GM19035 (cell line): ENCODE measurements at regions not wholly inside any gene's neighbourhood (a gene's known extent, or its start where the extent isn't known, plus 50 kb on each side); places are given as distances from the start of the nearest gene placed in this dataset.

Experiments used
- ATAC-seq: cut with Tn5 transposase; IDR thresholded peaks from one replicate; pipeline ENCODE4 v1.9.1; 2021; ENCODE audit not compliant: unreplicated experiment

DNA sequence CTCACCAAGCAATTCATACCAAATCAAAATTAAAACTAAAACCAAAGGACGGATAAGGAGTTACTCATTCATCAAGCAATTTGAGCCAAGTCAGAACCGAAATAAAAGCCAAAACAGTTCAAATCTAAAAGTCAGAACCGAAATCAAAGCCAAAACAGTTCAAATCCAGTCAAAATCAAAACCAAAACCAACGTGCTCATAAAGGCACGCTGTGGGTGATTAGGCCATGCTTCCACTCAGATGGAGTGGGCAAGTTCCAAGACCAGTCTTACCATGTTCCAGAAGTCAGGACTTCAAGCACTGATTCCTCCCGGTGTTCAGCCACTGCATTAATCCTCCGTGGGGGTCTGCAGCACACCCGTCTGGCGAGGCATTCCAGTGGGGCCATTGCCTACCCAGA, 409.3 kb downstream of the TGFB2 start:
- ATAC-seq: no peak

DNA sequence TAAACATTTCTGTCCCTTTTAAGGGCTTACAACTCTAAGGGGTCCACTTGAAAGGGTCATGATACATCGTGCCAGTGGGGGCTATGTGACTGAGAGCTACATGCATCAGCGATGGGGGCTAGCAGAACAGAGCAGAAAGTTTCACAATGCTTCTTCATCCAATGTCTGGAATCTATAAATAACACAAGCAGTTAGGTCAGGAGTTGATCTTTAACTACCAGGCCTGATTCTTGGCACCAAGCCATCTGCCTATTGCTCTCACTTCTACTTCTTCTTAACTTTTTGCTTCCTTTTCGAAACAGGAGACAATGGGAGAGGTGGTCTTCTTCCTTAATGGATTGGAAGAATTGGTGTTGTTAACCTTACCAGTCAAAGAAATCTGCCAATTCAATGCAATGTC, 410.0 kb downstream of the TGFB2 start:
- ATAC-seq: no peak

DNA sequence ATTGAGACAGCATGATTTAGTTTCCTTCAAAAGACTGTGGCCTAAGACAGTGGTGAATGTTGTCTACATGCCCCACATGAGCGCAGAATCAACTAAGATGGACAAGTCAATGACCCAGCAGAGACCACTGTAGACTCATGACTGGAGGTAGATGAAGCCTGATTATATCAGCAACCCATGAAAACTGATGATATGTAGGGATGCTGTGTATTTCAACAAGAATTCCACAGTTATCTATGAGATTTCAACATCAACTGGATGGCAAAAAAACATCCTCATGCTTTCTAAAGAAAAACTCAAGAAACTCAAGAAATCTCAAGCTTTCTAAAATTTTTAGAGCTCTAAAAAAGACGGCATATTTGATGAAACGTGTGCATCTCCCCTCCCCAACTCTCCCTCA, 413.9 kb upstream of the LYPLAL1 start:
- no peak for ATAC-seq

DNA sequence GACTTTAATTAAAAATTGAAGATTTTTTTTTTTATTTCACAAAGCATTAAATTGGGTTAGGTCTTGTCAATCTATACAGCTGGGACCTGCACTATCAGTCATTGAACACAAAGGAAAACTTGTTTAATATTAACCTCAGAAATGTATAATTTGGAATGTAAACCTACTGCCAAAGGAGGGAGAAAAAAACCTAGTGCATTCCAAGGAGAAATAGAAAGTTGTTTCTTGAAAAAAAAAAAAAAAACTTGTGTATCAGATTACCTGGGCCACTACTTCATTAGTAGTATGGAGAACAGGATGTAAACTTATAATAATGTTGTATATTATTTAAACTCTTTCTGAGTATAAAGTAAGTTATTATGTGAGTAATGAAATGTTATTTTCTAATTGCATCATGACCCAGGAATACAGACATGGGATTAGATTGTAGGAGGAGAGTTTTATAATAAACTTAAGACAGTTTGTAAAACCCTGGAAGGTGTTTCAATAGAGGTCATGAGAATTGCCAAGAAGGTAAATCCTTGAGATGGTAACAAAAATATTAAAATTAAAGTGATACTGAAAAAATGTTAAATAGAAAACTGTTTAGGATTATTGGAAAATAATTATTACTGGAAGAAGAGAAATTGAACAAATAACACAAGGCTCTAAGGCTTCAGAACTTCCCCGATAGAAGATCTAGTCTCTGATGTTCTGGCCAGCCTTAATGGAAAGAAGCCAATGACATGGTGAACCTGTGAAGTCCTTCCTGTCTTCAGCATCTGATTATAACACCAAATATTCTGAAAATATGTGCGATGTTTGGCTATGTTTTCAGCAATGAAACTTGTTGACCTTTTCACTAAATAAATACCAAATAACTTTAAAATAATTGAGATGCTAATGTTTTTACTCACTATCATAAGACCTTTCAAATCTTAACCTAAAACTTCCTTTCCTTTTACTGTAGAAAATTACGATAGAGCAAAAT, 412.8 kb upstream of the LYPLAL1 start:
- no peak for ATAC-seq

DNA sequence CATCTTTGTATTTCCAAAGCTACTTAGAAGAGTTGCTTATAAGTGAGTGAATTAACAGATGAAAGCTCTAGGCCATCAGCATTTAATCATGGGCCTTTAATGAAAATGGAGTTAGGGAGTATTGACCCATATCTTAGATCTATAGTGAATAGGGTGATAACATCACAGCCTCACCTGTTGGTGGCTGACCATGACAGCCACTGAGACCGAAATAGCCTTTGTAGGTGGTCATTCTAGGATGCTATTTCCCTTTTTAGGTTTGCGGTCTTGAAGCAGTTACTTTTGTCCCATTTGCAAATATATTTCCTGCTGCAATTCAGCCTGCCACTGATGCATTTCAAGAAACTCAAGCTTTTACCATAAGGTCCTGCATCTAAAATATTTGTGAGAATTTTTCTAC, 410.1 kb upstream of the LYPLAL1 start:
- no peak for ATAC-seq

DNA sequence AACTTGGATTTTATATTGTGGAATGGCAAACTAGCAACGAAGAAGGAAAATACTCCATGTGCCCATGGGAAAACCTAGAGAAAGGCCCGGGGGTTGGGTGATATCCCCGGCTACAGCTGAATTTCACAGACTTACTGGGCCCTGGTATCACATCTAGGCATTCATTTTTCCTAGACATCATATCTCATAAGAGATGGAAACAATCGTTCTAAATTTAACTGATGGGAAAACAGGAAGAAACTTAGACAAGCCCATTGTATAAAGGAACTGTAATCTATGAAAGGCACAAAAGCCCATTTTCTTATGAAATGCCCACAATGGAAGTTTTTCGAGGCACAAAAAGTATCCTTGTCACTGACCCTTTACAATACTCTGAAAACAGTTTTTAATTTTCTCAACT, 407.9 kb upstream of the LYPLAL1 start:
- no peak for ATAC-seq

DNA sequence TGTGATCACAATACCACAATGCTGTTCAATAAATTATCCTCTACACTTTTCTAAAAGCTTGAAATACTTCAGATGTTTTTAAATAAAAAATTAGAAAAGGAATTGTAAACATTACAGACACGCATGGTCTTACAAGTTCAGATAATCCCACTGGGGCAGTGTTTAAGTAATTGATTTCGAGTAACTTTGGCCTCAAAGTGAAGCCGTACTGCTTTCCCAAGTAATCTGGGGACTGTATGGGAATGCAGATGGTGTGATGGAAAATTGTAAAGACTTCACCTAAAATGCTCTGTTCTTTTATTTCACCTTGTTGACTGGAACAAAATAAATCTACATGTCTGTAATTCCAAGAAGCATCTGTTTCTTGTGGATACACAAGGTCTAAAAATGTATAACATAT, 401.7 kb upstream of the LYPLAL1 start:
- ATAC-seq: no peak

DNA sequence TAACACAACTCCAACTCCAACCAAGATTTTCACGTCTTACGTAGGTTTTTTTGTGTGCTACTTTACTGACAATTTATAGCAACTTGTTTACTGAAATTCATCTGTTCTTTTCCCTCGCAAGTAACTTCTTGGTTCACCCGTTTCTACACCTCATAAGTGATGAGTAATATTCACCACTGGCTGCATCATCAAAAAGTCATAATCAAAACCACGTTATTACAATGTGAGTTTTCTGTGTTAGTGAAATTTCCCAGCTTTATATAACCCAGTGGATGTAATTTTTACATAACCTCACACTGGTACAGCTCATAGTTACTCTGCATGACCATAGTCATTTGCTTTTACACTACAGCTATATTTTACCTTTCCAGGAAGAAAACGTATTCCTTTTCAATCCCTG, 401.1 kb upstream of the LYPLAL1 start:
- no peak for ATAC-seq

DNA sequence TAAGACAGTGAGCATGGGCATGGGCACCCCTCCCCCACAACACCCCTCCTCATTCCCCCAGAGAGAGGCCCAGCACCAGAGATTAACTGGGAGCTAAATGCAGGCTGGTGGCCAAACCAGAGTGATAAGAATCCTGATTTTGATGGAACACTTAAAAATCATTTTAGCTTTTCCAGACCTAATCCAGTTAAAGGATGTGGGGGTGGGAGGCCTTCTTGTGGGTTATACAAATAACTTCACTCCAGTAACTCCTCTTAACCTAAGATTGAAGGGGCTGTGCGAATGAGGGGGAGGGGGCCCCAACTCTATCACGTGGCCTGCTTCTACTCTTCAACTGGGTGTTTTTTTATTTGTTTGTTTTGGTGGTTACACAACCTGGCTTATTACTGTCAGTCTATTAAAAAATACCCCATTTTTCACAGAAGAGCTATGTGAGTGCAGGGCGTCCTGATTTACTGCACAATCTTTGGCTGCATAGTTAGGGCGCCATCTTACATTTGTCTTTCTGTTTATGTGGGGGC, 398.1 kb upstream of the LYPLAL1 start:
- no peak for ATAC-seq

DNA sequence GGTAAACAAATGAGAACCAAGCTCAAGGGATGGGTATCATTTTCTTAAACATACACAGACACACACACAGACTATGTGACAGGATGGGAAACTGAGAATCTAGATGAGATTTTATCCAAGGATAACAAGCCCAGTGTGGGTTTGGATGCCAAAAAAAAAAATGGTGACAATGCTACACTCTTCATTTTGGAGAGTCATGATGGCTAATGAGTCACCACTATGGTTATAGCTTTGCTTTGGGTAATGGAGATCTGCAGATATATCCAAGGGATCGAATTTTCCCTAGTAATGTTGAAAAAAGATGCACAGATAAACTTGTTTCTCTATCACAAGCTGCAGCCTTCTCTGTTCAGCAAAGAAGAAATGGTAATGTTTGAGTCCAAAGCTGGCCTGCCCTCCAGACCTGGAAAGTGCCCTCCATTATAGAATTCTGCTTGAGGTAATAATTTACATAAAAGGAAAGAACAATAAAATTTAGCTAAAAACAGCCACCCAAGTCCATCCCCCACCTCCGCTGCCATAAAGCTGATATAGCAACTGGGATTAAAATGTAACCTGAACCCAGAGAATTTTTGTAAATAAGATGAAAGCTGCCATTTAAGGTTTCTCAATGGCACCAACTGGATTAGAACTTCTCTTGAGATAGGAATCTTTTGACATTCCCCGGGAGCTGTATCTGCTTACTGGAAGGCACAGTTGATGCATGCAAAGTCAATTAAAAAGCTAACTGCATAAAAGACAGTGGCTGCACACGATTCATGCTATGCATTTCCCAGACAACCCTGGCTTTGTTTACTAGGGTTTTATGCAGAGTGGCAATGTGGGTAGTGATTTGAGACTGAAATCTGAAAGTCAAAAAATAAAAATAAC, 395.2 kb upstream of the LYPLAL1 start:
- ATAC-seq: no peak

DNA sequence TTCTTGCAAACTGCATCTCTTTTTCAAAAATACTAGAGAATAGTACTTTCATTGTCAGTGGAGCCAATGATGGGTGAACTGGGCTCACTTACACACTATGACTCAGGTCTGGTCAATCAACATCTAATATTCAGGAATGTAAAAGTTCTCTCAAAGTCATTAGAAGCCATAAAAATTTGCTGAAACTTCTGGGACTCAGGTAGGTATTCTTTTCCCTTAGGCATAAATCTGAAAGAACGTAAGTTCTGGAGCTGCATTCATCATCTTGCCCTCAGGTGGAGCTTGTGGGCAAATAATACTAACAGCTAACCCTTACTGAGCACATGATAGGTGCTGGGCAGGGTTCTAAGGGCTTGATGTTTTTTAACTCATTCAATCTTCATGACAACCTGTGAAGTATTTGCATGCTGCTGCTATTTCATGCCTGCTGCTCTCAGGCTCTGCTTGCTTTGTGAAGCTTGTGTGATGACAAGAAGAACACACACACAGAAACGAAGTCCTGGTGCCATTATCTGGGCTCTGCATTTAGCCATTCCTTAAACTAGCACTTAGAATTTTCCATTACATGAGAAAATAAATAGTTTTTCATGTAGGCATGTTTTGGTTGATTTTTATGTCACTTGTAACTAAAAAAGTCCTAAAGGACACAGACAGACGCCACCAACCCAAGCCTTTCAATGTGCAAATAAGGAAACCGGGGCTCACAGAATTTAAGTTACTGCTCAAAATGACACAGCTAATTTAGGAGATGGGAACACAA, 394.2 kb upstream of the LYPLAL1 start:
- no peak for ATAC-seq

DNA sequence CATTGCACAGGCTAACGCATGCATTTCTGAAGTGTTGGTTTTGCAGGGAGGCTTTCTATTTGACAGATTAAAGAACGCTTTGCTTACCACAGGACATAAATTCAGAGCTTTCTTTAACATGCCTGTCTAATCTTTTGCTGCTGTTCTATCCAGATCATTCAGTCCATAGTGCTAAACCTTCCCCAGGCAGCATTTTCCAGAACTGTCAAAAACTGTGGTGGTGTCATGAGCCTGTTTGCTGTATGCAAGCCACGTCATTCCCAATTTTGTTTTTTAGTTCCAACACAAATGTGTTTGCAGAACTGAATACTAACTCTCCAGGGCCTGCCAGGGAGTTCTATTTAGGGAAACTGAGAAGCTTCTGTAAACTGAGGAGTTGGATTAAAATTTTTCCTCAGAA, 390.5 kb upstream of the LYPLAL1 start:
- ATAC-seq: no peak

DNA sequence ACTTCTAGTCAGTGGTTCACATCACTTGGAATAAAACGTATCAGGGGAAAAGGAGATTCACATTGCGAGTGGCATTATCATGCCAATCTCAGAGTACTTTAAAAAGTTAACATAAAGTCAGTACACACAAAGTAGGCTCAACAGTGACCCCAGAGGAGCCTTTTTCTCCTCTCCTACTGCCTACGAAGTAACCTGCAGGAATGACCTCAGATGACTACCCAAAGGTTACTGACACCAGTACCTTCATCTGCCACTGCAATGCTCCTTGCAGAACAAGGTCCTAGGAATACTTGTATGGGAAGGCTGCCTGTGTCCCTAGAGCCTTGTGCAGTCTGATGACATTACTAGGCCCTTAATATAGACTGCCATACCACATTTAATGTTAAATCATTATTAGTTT, 389.8 kb upstream of the LYPLAL1 start:
- no peak for ATAC-seq

DNA sequence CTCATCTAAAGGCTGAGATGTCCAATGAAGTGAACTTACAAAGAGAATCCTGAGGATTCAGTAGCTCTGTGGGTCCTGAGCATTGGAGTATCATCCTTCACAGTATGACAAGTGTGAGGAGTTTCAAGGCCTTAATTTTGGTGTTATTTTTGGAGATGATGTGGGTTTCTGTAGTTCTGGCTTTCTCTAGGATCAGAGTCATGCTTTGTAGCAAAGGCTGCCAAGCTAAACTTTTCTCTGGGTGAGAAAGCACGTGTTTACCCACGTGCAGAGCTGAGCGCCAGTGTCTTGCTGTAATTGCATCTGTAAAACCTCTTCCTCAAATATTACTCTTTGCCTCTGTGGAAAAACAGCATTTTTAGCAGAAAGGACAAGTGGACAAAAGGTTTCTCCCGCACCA, 387.8 kb upstream of the LYPLAL1 start:
- ATAC-seq: no peak

DNA sequence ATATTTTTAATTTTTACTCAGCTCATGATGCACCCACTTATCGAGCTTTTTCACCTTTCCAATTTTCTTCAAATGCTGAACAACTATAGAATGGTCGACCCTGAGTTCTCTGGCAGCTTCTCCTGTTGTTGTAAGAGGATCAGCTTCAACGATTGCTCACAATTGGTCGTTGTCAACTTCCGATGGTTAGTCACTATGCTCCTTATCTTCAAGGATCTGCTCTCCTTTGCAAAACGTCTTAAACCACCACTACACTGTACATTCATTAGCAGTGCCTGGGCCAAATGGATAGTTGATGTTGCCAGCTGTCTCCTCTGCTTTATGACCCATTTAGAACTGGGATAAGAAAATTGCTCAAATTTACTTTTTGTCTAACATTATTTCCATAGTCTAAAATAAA, 385.9 kb upstream of the LYPLAL1 start:
- no peak for ATAC-seq

DNA sequence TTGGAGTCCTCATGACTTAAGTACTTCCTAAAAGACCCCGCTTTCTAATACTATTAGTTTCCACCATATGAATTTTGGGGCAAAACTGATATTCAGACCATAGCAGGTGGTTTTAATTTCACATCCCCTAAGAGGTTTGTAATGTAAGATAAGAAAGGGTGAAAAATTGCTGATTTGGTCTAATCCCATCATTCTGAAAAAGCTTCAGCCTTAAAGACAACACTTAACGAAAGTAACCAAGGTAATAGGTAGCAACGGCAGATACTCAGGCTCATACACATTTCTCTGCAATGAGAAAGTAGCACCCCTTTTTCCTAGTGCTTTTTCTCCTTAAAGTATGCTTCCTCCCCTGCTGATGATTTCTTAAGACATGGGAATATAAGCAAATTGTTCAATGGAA, 376.9 kb upstream of the LYPLAL1 start:
- ATAC-seq: no peak

DNA sequence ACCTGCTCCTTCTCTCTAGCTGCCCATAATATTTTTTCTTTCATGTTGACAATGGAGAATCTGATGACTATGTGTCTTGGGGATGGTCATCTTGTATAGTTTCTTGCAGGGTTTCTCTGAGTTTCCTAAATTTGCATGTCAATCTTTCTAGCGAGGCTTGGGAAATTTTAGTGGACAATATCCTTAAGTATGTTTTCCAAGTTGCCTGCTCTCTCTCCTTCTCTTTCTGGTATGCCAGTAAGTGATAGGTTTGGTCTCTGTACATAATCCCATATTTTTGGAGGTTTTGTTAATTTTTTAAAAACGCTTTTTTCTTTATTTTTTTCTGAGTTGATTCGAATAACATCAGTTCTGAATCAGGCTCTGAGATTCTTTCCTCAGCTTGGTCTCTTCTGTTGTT, 370.9 kb upstream of the LYPLAL1 start:
- no peak for ATAC-seq

DNA sequence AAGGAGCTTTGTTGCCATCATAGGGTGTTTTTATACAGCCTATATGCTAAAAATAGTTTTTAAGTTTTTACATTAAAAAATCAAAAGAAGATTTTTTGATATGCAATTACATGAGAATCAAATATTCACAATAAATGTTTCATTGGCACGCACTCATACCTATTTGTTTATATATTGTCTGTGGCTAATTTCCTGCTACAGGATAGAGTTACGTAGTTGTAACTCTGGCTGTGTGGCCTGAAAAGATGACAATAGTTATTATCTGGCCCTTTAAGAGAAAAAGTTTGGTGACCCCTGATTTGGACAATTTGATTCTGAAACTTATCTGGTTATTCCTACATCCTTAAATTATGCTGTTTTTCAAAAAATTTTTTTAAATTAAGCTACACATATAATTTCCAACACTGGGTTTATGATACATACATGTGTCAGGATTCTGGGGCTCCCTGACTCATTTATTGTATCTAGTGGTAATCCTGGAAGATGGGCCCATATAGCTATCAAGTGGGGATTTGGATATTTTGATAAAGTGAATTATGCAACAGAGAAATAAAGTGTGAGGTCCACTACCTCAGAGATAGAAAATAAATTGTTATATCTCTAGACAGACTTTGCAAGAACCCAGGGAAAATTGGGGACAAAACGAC, 370.2 kb upstream of the LYPLAL1 start:
- ATAC-seq: no peak

DNA sequence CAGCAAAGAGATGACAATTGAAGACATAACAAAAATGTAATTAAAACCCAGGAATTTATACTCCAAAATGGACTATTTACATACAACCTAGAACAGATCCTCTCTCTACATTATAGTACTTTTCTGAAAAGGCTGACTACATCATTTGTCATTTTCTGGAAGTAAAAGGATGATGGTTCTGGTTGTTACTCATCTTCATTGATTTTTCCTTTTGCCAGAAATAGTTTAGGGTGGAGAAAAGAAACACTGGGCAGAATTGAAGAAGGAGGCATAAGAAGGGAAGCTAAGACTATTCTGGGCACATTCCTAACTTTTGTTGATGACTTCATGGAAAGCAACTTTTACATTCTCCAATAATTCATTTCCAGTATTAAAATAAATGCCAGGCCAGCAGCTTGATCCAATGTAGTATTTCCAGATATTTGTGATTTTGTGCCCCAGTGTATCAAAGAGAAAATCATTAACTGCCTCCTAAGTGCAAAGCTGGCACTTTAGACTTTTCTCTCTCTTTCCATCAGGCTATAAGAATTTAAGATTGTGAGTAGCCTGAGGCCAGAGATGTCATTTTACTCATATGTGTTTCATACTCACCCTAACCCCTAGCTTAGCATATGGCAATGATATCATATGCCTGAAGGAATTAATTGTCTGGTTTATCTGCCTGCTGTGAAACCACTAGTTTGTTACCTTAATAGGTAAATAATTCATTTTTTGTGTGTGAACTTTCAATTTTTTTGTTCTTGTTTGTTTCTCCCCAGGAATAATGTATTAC, 369.5 kb upstream of the LYPLAL1 start:
- no peak for ATAC-seq

DNA sequence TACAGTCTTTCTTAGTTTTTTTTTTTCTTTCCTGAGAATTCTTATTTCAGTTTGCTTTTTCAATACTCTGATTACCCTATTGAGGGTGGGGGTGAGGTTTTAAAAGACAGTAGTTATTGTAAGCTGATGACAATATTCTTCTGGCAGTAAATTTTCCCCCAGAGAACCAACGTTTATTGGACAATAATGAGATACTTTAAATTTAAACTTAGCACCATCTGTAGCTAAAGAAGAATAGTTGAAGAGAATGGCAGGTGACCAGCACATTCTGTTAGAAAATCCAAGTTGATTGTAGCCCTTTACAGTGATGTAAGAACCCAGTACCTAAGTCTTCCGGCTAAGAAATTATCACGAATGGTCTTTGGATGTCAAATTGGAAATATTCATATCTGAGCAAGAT, 364.6 kb upstream of the LYPLAL1 start:
- ATAC-seq: no peak
